ENCODE measurements at regions not wholly inside any gene's neighbourhood (a gene's known extent, or its start where the extent isn't known, plus 50 kb on each side); places are given as distances from the start of the nearest gene placed in this dataset.

DNA sequence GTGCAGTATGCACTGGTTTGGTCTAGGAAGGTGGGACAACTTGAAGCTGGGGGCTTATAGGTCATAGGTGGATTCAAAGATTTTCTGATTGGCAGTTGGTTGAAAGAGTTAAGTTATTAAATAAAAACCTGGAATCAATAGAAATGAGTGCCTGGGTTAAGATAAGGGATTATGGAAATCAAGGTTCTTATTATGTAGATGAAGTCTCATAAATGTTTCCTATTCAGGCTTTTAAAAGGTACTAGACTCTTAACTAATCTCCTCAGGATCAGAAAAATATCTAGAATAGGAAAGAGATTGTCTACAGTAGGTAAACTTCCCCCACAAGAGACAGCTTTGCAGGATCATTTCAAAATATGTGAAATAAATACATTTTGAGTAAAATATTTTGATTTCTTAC is 163.3 kb upstream of the FBN2 start:
- H3K4me3 Mint-ChIP-seq: no peak overlapping the region
- TF ChIP-seq, protein P1, sequence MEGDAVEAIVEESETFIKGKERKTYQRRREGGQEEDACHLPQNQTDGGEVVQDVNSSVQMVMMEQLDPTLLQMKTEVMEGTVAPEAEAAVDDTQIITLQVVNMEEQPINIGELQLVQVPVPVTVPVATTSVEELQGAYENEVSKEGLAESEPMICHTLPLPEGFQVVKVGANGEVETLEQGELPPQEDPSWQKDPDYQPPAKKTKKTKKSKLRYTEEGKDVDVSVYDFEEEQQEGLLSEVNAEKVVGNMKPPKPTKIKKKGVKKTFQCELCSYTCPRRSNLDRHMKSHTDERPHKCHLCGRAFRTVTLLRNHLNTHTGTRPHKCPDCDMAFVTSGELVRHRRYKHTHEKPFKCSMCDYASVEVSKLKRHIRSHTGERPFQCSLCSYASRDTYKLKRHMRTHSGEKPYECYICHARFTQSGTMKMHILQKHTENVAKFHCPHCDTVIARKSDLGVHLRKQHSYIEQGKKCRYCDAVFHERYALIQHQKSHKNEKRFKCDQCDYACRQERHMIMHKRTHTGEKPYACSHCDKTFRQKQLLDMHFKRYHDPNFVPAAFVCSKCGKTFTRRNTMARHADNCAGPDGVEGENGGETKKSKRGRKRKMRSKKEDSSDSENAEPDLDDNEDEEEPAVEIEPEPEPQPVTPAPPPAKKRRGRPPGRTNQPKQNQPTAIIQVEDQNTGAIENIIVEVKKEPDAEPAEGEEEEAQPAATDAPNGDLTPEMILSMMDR (conservative IDR thresholded peaks at IDR 0.05): no peak
- H3K27me3 Mint-ChIP-seq: no peaks in the 10 kb centered on the region
- H3K36me3 Mint-ChIP-seq: no peaks in the 10 kb centered on the region
- peaks cover 22% of the 10 kb centered on the region for H3K4me1 Mint-ChIP-seq (ENCODE audit: unreplicated experiment)
- no peak overlapping the region for H3K27ac Mint-ChIP-seq
- DNase-seq (ENCODE audit: extremely low spot score, unreplicated experiment): no peak
- H3K9me3 Mint-ChIP-seq: peaks cover 4% of the 10 kb centered on the region

DNA sequence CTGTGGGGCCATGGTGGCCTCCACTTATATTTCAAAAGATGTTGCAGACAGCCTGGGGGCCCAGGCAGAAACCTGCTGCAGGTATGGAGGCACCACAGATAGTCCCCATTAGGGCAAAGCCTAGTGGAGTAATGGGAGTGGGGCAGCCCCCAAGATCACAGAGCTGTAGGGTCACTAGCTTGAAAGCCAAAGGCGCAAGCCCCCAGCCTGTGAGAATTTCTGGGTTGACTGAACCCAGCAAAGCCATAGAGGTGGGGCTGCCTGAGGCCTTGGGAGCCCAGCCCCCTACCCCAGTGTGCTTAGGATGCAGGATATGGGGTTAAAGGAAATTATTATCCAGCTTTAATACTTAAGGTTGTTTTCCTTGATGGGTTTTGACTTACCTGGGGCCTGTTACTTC is 165.3 kb upstream of the FBN2 start:
- H3K27me3 Mint-ChIP-seq: no peaks in the 10 kb centered on the region
- no peak for DNase-seq (ENCODE audit: extremely low spot score, unreplicated experiment)
- no peak overlapping the region for H3K4me3 Mint-ChIP-seq
- no peaks in the 10 kb centered on the region for H3K36me3 Mint-ChIP-seq
- TF ChIP-seq, protein P1 (conservative IDR thresholded peaks at IDR 0.05): no peak
- no peak overlapping the region for H3K27ac Mint-ChIP-seq
- H3K9me3 Mint-ChIP-seq: peaks cover 4% of the 10 kb centered on the region
- H3K4me1 Mint-ChIP-seq (ENCODE audit: unreplicated experiment): peaks cover 16% of the 10 kb centered on the region

DNA sequence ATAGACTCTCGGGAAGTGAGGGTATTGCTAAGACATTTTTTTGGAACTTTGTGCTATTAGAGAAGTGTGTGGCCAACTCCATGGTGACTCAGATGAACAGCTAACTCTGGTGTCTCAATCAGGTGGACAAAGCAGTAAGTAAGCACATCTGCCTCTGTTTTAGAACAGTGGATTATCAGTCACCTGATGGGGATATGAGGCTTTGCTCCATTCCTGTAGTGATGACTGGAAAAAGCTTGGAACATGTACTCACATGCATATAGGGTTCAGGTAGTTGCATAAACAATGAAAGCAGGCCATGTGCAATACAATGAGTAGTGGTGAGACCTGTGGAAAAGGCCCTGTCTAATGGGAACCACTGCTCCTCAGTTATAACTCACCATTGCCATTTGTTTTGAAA is 168.2 kb upstream of the FBN2 start:
- no peaks in the 10 kb centered on the region for H3K36me3 Mint-ChIP-seq
- no peak for DNase-seq (ENCODE audit: extremely low spot score, unreplicated experiment)
- H3K27ac Mint-ChIP-seq: no peak overlapping the region
- H3K9me3 Mint-ChIP-seq: peaks cover 10% of the 10 kb centered on the region
- H3K4me1 Mint-ChIP-seq (ENCODE audit: unreplicated experiment): peaks cover 4% of the 10 kb centered on the region
- no peaks in the 10 kb centered on the region for H3K27me3 Mint-ChIP-seq
- H3K4me3 Mint-ChIP-seq: no peak overlapping the region
- TF ChIP-seq, protein P1 (conservative IDR thresholded peaks at IDR 0.05): no peak

DNA sequence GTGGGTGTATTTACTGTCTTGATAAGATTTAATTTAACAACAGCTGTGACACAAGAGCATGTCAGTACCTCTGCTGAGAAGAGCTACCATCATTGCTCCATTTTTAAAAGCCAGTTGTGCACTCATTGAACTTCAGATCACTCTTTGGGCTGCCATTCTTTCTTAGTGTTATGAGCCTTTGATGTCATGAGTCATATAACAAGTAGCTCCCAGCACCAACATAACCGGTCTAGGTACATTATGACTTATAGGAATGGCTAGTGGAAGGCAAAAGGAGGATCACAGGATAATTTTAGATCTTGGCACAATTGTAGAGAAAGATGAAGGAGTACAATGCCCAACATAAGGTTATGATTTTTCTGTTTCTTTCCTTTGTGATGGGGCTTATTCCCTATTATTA is 170.8 kb upstream of the FBN2 start:
- DNase-seq (ENCODE audit: extremely low spot score, unreplicated experiment): no peak
- H3K9me3 Mint-ChIP-seq: peaks cover 11% of the 10 kb centered on the region
- H3K4me3 Mint-ChIP-seq: peak overlapping the region; percentile 46
- TF ChIP-seq, protein P1 (conservative IDR thresholded peaks at IDR 0.05): no peak
- H3K4me1 Mint-ChIP-seq (ENCODE audit: unreplicated experiment): no peaks in the 10 kb centered on the region
- H3K36me3 Mint-ChIP-seq: no peaks in the 10 kb centered on the region
- H3K27ac Mint-ChIP-seq: peak overlapping the region; percentile 36
- no peaks in the 10 kb centered on the region for H3K27me3 Mint-ChIP-seq

DNA sequence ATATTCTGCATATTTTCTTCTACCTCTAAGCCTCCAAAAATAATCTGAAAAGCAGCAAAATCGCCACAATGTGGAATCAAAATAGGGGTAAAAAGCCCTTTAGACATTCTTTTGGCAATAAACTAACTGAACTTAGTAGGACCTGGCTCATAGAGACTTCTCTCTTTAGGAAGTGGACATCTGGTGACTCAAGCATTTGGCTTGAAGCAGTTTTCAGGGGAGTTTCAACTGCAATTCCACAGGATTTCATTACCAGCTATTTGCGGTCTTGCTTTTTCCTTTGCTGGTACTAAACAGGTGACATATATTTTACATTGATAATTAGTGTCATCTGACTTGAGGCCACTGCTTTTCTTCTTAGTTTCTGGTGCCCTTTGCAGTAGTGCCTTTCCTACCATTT is 173.2 kb upstream of the FBN2 start:
- Mint-ChIP-seq H3K36me3 (no peaks in the 10 kb centered on the region), H3K4me3 (no peak overlapping the region), H3K27ac (no peak overlapping the region), H3K9me3 (peaks cover 11% of the 10 kb centered on the region), H3K4me1 (ENCODE audit: unreplicated experiment) (no peaks in the 10 kb centered on the region), H3K27me3 (no peaks in the 10 kb centered on the region)
- TF ChIP-seq, protein P1 (conservative IDR thresholded peaks at IDR 0.05): no peak
- DNase-seq (ENCODE audit: extremely low spot score, unreplicated experiment): no peak

DNA sequence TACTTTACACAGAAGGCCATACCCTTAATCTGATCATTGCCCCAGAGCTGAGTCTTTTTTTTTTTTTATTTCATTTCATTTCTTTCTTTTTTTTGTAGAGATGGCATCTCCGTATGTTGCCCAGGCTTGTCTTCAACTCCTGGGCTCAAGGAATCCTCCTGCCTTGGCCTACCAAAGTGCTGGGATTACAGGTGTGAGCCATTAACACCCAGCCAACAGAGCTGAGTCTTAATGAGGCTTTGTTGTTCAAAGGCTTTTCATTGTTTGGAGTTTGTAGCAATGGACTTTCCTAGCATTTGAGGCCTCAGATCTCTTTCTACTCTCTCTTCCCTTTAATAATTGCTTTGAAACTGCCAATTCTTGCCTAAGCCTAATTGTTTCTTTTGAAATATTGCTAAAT is 176.5 kb upstream of the FBN2 start:
- TF ChIP-seq, protein P1 (conservative IDR thresholded peaks at IDR 0.05): no peak
- H3K4me3 Mint-ChIP-seq: no peak overlapping the region
- no peak for DNase-seq (ENCODE audit: extremely low spot score, unreplicated experiment)
- peaks cover 5% of the 10 kb centered on the region for H3K9me3 Mint-ChIP-seq
- no peaks in the 10 kb centered on the region for H3K27me3 Mint-ChIP-seq
- H3K27ac Mint-ChIP-seq: no peak overlapping the region
- no peaks in the 10 kb centered on the region for H3K36me3 Mint-ChIP-seq
- no peaks in the 10 kb centered on the region for H3K4me1 Mint-ChIP-seq (ENCODE audit: unreplicated experiment)
